D721Med (cell line): ENCODE measurements at regions not wholly inside any gene's neighbourhood (a gene's known extent, or its start where the extent isn't known, plus 50 kb on each side); places are given as distances from the start of the nearest gene placed in this dataset.

Experiments
- DNase-seq: peaks from one replicate; pipeline ENCODE4 v3.0.0; 2011; ENCODE audit warnings: low spot score; ENCODE audit not compliant: insufficient read length
- FAIRE-seq: peaks from 2 replicates; lab custom pipeline; 2011; peaks lifted over from hg19 to GRCh38; lab: Jason Lieb, UNC
- CTCF ChIP-seq: IDR thresholded peaks from 2 replicates; pipeline ENCODE4 v1.5.1; 2012; ENCODE audit warnings: mild to moderate bottlenecking, control low read depth; ENCODE audit not compliant: insufficient read depth; ENCODE audit errors: missing control alignments

- no peak for TF ChIP-seq CTCF
- DNase-seq (no peak), FAIRE-seq (no peak)
Observed at GRCh38 chr1:8189931-8190483, 127.9 kb upstream of the SLC45A1 start.

GRCh38 chr1:8185400-8185799, 132.5 kb upstream of the SLC45A1 start:
- FAIRE-seq (no peak), DNase-seq (no peak)
- TF ChIP-seq CTCF, result no peak

- DNase-seq (no peak), FAIRE-seq (no peak)
- TF ChIP-seq CTCF, result no peak
Observed at GRCh38 chr1:8184301-8184700, 133.6 kb upstream of the SLC45A1 start.

GRCh38 chr1:8182034-8182761, 135.7 kb upstream of the SLC45A1 start:
- DNase-seq (no peak), FAIRE-seq (no peak)
- TF ChIP-seq CTCF, result no peak

- no peak for DNase-seq
- FAIRE-seq, result no peak
- TF ChIP-seq CTCF, result no peak
Observed at GRCh38 chr1:8179132-8179793, 138.7 kb upstream of the SLC45A1 start.

GRCh38 chr1:8176279-8176678, 141.6 kb upstream of the SLC45A1 start:
- TF ChIP-seq CTCF, result no peak
- DNase-seq (no peak), FAIRE-seq (no peak)

- no peak for FAIRE-seq
- DNase-seq, result no peak
- TF ChIP-seq CTCF, result no peak
Observed at GRCh38 chr1:8174807-8175206, 143.1 kb upstream of the SLC45A1 start.
